A549 (cell line): ENCODE measurements at regions not wholly inside any gene's neighbourhood (a gene's known extent, or its start where the extent isn't known, plus 50 kb on each side); places are given as distances from the start of the nearest gene placed in this dataset.

ENCODE experiments used
- ATAC-seq, 2 experiments: fragments of 200-7000 bp in 1 of 2; fragments of >200 bp in 1 of 2; cut with Nextera tagmentation in 1 of 2; cut with Tn5 transposase in 1 of 2; 3 replicates each; pipeline versions ENCODE4 v1.8.0 to v1.9.1; 2018 to 2020; ENCODE audit warnings: mild to moderate bottlenecking in 1 of 2, moderate library complexity in 1 of 2
- CTCF ChIA-PET: fragments of 300-600 bp; sonication (Branson Sonifier 250); formaldehyde crosslinking; extraction: SDS; loops from one replicate; lab custom pipeline; 2021; ENCODE audit warnings: antibody characterized with exemption, inconsistent platforms; lab: Yijun Ruan, JAX
- POLR2A ChIA-PET: fragments of 350-600 bp; formaldehyde crosslinking; extraction: SDS; loops from one replicate; lab custom pipeline; 2021; ENCODE audit warnings: antibody characterized with exemption, inconsistent platforms; lab: Yijun Ruan, JAX
- DNase-seq, 2 experiments: peaks; one replicate each; pipeline versions ENCODE4 v3.0.0 to v3.0.0-alpha.2; 2011 to 2016; ENCODE audit warnings: low read depth in 1 of 2, low spot score in 1 of 2
- FAIRE-seq: peaks from 2 replicates; lab custom pipeline; 2011; peaks lifted over from hg19 to GRCh38; lab: Jason Lieb, UNC
- H3K27ac ChIP-seq, 2 experiments: fragments of >200 bp; sonication (Bioruptor Twin); formaldehyde crosslinking; 3 replicates each; pipeline ENCODE4 v1.5.1; 2016 to 2017
- H3K4me1 ChIP-seq: fragments of >200 bp; sonication (Bioruptor Twin); formaldehyde crosslinking; 3 replicates; pipeline ENCODE4 v1.6.1; 2016
- H3K4me2 ChIP-seq: fragments of >200 bp; sonication (Bioruptor Twin); formaldehyde crosslinking; 3 replicates; pipeline ENCODE4 v1.6.1; 2016
- H3K4me3 ChIP-seq: fragments of >200 bp; sonication (Bioruptor Twin); formaldehyde crosslinking; 3 replicates; pipeline ENCODE4 v1.5.1; 2016
- H3K9me3 ChIP-seq: fragments of >200 bp; sonication (Bioruptor Twin); formaldehyde crosslinking; 3 replicates; pipeline ENCODE4 v1.6.1; 2016
- BCL3 ChIP-seq: fragments of >200 bp; sonication (Bioruptor Twin); formaldehyde crosslinking; IDR thresholded peaks from 3 replicates; pipeline ENCODE4 v1.6.1; 2016
- BHLHE40 ChIP-seq: IDR thresholded peaks from 2 replicates; pipeline ENCODE4 v1.6.1; 2012; ENCODE audit warnings: low read depth, low read length, inconsistent platforms
- CBX2 ChIP-seq: fragments of 200-600 bp; sonication (generic); IDR thresholded peaks from 2 replicates; pipeline ENCODE4 v1.6.1; 2016; ENCODE audit warnings: low read depth, mild to moderate bottlenecking, borderline replicate concordance
- CBX8 ChIP-seq: fragments of 200-600 bp; sonication (generic); IDR thresholded peaks from 2 replicates; pipeline ENCODE4 v1.6.1; 2016
- CEBPB ChIP-seq, 2 experiments: fragments of >200 bp in 1 of 2; sonication (Bioruptor Twin) in 1 of 2; formaldehyde crosslinking in 1 of 2; IDR thresholded peaks; 2 replicates each; pipeline ENCODE4 v1.6.1; 2012 to 2016
- CTCF ChIP-seq: fragments of >200 bp; sonication (Bioruptor Twin); formaldehyde crosslinking; IDR thresholded peaks from 3 replicates; pipeline ENCODE4 v1.5.1; 2016
- EHMT2 ChIP-seq: fragments of 200-600 bp; sonication (generic); IDR thresholded peaks from 2 replicates; pipeline ENCODE4 v1.6.1; 2016; ENCODE audit warnings: antibody characterized with exemption, low read depth, mild to moderate bottlenecking, moderate library complexity
- HDAC2 ChIP-seq: fragments of 200-600 bp; sonication (generic); IDR thresholded peaks from 2 replicates; pipeline ENCODE4 v1.6.1; 2016
- HOXA7 ChIP-seq: fragments of 250-450 bp; sonication (Bioruptor Pico); IDR thresholded peaks from 2 replicates; pipeline ENCODE4 v1.5.0; 2020; ENCODE audit warnings: mild to moderate bottlenecking, moderate library complexity
- HOXB5 ChIP-seq: fragments of 250-450 bp; sonication (Bioruptor Pico); IDR thresholded peaks from 2 replicates; pipeline ENCODE4 v1.5.0; 2020; ENCODE audit warnings: mild to moderate bottlenecking, moderate library complexity
- MAFK ChIP-seq: fragments of 450-650 bp; IDR thresholded peaks from 2 replicates; pipeline ENCODE4 v1.6.1; 2014; ENCODE audit not compliant: partially characterized antibody
- MAX ChIP-seq: IDR thresholded peaks from 2 replicates; pipeline ENCODE4 v1.6.1; 2012
- NFE2L2 ChIP-seq: fragments of 150-350 bp; conservative IDR thresholded peaks from 2 replicates; pipeline ENCODE4 v1.6.1; 2014; ENCODE audit warnings: low read length
- PHF8 ChIP-seq: fragments of 200-600 bp; sonication (generic); IDR thresholded peaks from 2 replicates; pipeline ENCODE4 v1.6.1; 2016; ENCODE audit warnings: low read depth, mild to moderate bottlenecking, antibody characterized with exemption, moderate library complexity, borderline replicate concordance
- POLR2A ChIP-seq: IDR thresholded peaks from 2 replicates; pipeline ENCODE4 v1.6.1; 2012; ENCODE audit warnings: mild to moderate bottlenecking, low read length
- REST ChIP-seq: fragments of 200-600 bp; sonication (generic); IDR thresholded peaks from 2 replicates; pipeline ENCODE4 v1.6.1; 2016; ENCODE audit warnings: antibody characterized with exemption, mild to moderate bottlenecking, moderate library complexity
- RFX5 ChIP-seq: fragments of 450-650 bp; IDR thresholded peaks from 2 replicates; pipeline ENCODE4 v1.7.1; 2014; ENCODE audit warnings: antibody characterized with exemption, mild to moderate bottlenecking, moderate library complexity
- RNF2 ChIP-seq: fragments of 200-600 bp; sonication (generic); IDR thresholded peaks from 2 replicates; pipeline ENCODE4 v1.6.1; 2016; ENCODE audit warnings: low read depth, mild to moderate bottlenecking, antibody characterized with exemption, moderate library complexity, borderline replicate concordance
- TP53 ChIP-seq: fragments of 250-450 bp; sonication (Bioruptor Pico); IDR thresholded peaks from 2 replicates; pipeline ENCODE4 v1.5.0; 2021; ENCODE audit warnings: mild to moderate bottlenecking, moderate library complexity
- USF2 ChIP-seq: fragments of 450-650 bp; IDR thresholded peaks from 2 replicates; pipeline ENCODE4 v1.6.1; 2014; ENCODE audit warnings: antibody characterized with exemption
- WGBS: methylation state at CpG from one replicate; pipeline ENCODE4 v1.1.6; 2017; ENCODE audit errors: missing lambda C conversion rate; 5-methylcytosine and 5-hydroxymethylcytosine counted together

- TF ChIP-seq TP53 (CRISPR knock-in tag): no peak
- TF ChIP-seq MAX: no peak
- TF ChIP-seq MAFK: no peak
These were observed 203.9 kb downstream of the RHOU start (continued) for GRCh38 chr1:228939001-228939691.

DNA sequence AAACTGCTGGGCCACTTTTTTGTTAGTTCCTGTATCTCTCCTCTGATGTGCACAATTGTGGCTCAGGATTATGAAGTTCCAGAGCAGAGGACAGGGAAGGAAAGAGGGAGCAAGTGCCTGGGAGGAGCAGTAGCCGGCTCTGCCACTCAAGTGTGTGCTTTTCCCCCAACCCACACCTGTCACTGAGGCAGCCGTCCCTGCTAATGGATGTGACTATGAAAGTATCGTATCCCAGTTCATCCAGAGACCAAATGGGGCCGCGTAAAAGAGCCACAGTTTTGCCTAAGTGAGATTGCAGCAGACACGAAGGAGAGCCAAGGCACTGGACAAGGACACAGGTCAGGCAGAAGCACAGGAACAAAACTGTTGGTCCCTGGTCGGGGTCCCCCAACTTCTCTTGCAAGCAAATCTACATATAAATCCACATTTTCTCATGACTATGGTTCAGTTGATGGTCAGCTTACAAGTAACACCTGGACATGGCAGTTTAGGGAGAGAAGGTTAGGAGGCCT, 204.7 kb downstream of the RHOU start:
- Histone ChIP-seq H3K9me3 (no peaks in the 10 kb centered on the region), H3K27ac (no peak overlapping the region), H3K4me3 (no peak overlapping the region), H3K4me2 (no peak overlapping the region)
- CTCF ChIA-PET: interaction anchor here (0.5 kb wide), 1 partner anchor 1253 kb away, joined by 3 read pairs; no protein-coding TSS in a partner anchor
- FAIRE-seq: no peak
- 81% methylated on average over 7 of the region's 7 CpGs for WGBS
- no peak for DNase-seq
- POLR2A ChIA-PET: no interaction called here
- no peak for ATAC-seq
- TF ChIP-seq CBX2 (no peak), NFE2L2 (no peak), BCL3 (no peak), RFX5 (no peak), POLR2A (no peak), REST (no peak), USF2 (no peak), HOXB5 (CRISPR knock-in tag) (no peak), CTCF (no peak), HDAC2 (no peak), BHLHE40 (no peak), EHMT2 (no peak), CBX8 (no peak), RNF2 (no peak), CEBPB (IDR thresholded peaks at IDR 0.05) (no peak), HOXA7 (no peak), PHF8 (no peak)
- TF ChIP-seq, all 56 proteins: peak for 0
- H3K4me1 ChIP-seq: peaks cover 24% of the 10 kb centered on the region
